GM21786 (cell line): ENCODE measurements at regions not wholly inside any gene's neighbourhood (a gene's known extent, or its start where the extent isn't known, plus 50 kb on each side); places are given as distances from the start of the nearest gene placed in this dataset.
A peak's percentile ranks its signal among the peaks of the same experiment; 100 is the strongest.

Experiments
- ATAC-seq: cut with Tn5 transposase; IDR thresholded peaks from one replicate; pipeline ENCODE4 v1.9.1; 2021; ENCODE audit not compliant: unreplicated experiment

- no peak for ATAC-seq
Measured at GRCh38 chr2:220654322-220654721, 917.8 kb downstream of the EPHA4 start.

GRCh38 chr2:220660277-220661145 is 911.6 kb downstream of the EPHA4 start:
- no peak for ATAC-seq

- no peak for ATAC-seq
Measured at GRCh38 chr2:220662431-220662830, 909.7 kb downstream of the EPHA4 start.

GRCh38 chr2:220663065-220663464 is 909.0 kb downstream of the EPHA4 start:
- no peak for ATAC-seq

- no peak for ATAC-seq
Measured at GRCh38 chr2:220664272-220665107, 907.6 kb downstream of the EPHA4 start.

- ATAC-seq: no peak
Measured at GRCh38 chr2:220665108-220665471, 907.0 kb downstream of the EPHA4 start.

- ATAC-seq: no peak
Measured at GRCh38 chr2:220669324-220669723, 902.8 kb downstream of the EPHA4 start.

GRCh38 chr2:220670511-220670910 is 901.6 kb downstream of the EPHA4 start:
- no peak for ATAC-seq

- no peak for ATAC-seq
Measured at GRCh38 chr2:220673151-220673874, 898.8 kb downstream of the EPHA4 start.

- peak; percentile 81 for ATAC-seq
Measured at GRCh38 chr2:220674033-220674432, 898.1 kb downstream of the EPHA4 start.

- ATAC-seq: no peak
Measured at GRCh38 chr2:220676695-220677094, 895.4 kb downstream of the EPHA4 start.

GRCh38 chr2:220678943-220679342 is 893.2 kb downstream of the EPHA4 start:
- no peak for ATAC-seq

- ATAC-seq: no peak
Measured at GRCh38 chr2:220682616-220683015, 889.5 kb downstream of the EPHA4 start.

GRCh38 chr2:220684099-220684498 is 888.0 kb downstream of the EPHA4 start:
- ATAC-seq: no peak

- peak; percentile 80 for ATAC-seq
Measured at GRCh38 chr2:220687231-220687843, 884.8 kb downstream of the EPHA4 start.

- ATAC-seq: no peak
Measured at GRCh38 chr2:220695397-220696279, 876.5 kb downstream of the EPHA4 start.

- no peak for ATAC-seq
Measured at GRCh38 chr2:220696280-220696669, 875.8 kb downstream of the EPHA4 start.

- no peak for ATAC-seq
Measured at GRCh38 chr2:220697011-220697410, 875.1 kb downstream of the EPHA4 start.

GRCh38 chr2:220701115-220701514 is 871.0 kb downstream of the EPHA4 start:
- ATAC-seq: no peak

- ATAC-seq: no peak
Measured at GRCh38 chr2:220703279-220703678, 868.8 kb downstream of the EPHA4 start.
